Keratinocyte (primary cell): ENCODE measurements at regions not wholly inside any gene's neighbourhood (a gene's known extent, or its start where the extent isn't known, plus 50 kb on each side); places are given as distances from the start of the nearest gene placed in this dataset.
"Not testable (repeated sequence)": the region's sequence is repeated elsewhere in the genome, so short reads cannot be mapped to it uniquely, and the experiment has no call there.

ENCODE experiments used
- DNase-seq: peaks from one replicate; pipeline ENCODE4 v3.0.0-alpha.2; 2011; ENCODE audit warnings: low read depth, missing footprints, low spot score
- FAIRE-seq: peaks from 2 replicates; lab custom pipeline; 2011; peaks lifted over from hg19 to GRCh38; lab: Jason Lieb, UNC
- H2AFZ ChIP-seq: 2 replicates; pipeline ENCODE4 v1.6.0; 2012; ENCODE audit warnings: low read length, control low read depth, inconsistent platforms; ENCODE audit not compliant: control insufficient read depth
- H3K27ac ChIP-seq: 2 replicates; pipeline ENCODE4 v1.5.1; 2011; ENCODE audit warnings: low read length; ENCODE audit not compliant: control insufficient read depth, insufficient read depth
- H3K27me3 ChIP-seq: 3 replicates; pipeline ENCODE4 v1.6.0; 2011; ENCODE audit warnings: low read length; ENCODE audit not compliant: control insufficient read depth, insufficient read depth; ENCODE audit errors: extremely low read depth
- H3K36me3 ChIP-seq, 2 experiments: 2 replicates in 1 of 2; 3 replicates in 1 of 2; pipeline ENCODE4 v1.5.1; 2011; ENCODE audit warnings: low read length in 2 of 2, mild to moderate bottlenecking in 1 of 2; ENCODE audit not compliant: control insufficient read depth in 2 of 2, insufficient read depth in 2 of 2; ENCODE audit errors: extremely low read depth in 1 of 2
- H3K4me1 ChIP-seq: 3 replicates; pipeline ENCODE4 v1.5.1; 2011; ENCODE audit warnings: low read length; ENCODE audit not compliant: control insufficient read depth, insufficient read depth; ENCODE audit errors: extremely low read depth
- H3K4me2 ChIP-seq: 3 replicates; pipeline ENCODE4 v1.6.0; 2011; ENCODE audit warnings: low read depth, low read length; ENCODE audit not compliant: control insufficient read depth, insufficient read depth; ENCODE audit errors: extremely low read depth
- H3K4me3 ChIP-seq, 3 experiments: fragments of 200-600 bp in 1 of 3; sonication (generic) in 1 of 3; 2 replicates in 2 of 3; 3 replicates in 1 of 3; pipeline ENCODE4 v1.5.1; 2011 to 2016; ENCODE audit warnings: low read length in 3 of 3, mild to moderate bottlenecking in 3 of 3, control low read depth in 2 of 3, inconsistent platforms in 1 of 3, low read depth in 1 of 3, mixed read lengths in 1 of 3, mixed run types in 1 of 3, moderate library complexity in 1 of 3; ENCODE audit not compliant: control insufficient read depth in 2 of 3, insufficient read depth in 2 of 3; ENCODE audit errors: extremely low read depth in 1 of 3
- H3K79me2 ChIP-seq: 2 replicates; pipeline ENCODE4 v1.6.0; 2012; ENCODE audit warnings: low read length; ENCODE audit not compliant: control insufficient read depth, insufficient read depth
- H3K9ac ChIP-seq: 3 replicates; pipeline ENCODE4 v1.6.0; 2011; ENCODE audit warnings: low read length; ENCODE audit not compliant: control insufficient read depth, insufficient read depth; ENCODE audit errors: extremely low read depth
- H3K9me1 ChIP-seq: 3 replicates; pipeline ENCODE4 v1.6.0; 2011; ENCODE audit warnings: low read length; ENCODE audit not compliant: control insufficient read depth, insufficient read depth; ENCODE audit errors: extremely low read depth
- H3K9me3 ChIP-seq: 2 replicates; pipeline ENCODE4 v1.5.1; 2012; ENCODE audit warnings: low read depth, low read length; ENCODE audit not compliant: control insufficient read depth
- H4K20me1 ChIP-seq: 3 replicates; pipeline ENCODE4 v1.6.0; 2011; ENCODE audit warnings: low read length; ENCODE audit not compliant: control insufficient read depth, insufficient read depth; ENCODE audit errors: extremely low read depth
- dilution Hi-C: fragments of 300-500 bp; cut with MboI; formaldehyde crosslinking; loops from one replicate; pipeline ENCODE4 v1.7.0; 2020; ENCODE audit warnings: low sequenced_read_pairs; ENCODE audit not compliant: extremely low pct_ligation_motif_present

DNA sequence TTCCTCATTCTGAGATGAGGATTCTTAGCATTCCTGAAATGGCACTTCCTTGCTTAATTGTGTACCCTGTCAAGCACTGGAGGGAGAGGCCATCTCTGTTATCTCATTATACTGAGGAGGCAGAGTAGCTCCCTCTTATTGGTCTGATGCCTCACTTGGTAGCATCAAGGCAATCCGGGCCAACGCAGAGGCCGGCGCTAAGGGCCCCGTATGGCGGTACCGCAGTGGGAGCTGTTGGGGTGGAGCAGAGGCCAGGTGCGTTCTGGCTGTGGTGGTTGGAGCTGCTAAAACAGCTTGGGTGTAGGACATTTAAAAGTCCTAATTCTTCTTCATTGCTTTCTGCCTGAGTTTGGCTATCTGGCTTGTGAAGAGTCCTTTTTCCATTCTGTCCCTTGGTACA lies 333.7 kb upstream of the NPAP1 start:
- H4K20me1 ChIP-seq, DNase-seq, H3K9me1 ChIP-seq, H3K4me1 ChIP-seq, FAIRE-seq, H3K27ac ChIP-seq, H3K9me3 ChIP-seq, H3K36me3 ChIP-seq, H3K4me3 ChIP-seq, H2AFZ ChIP-seq, dilution Hi-C loops, H3K27me3 ChIP-seq, H3K9ac ChIP-seq, H3K79me2 ChIP-seq, H3K4me2 ChIP-seq: not testable (repeated sequence)

DNA sequence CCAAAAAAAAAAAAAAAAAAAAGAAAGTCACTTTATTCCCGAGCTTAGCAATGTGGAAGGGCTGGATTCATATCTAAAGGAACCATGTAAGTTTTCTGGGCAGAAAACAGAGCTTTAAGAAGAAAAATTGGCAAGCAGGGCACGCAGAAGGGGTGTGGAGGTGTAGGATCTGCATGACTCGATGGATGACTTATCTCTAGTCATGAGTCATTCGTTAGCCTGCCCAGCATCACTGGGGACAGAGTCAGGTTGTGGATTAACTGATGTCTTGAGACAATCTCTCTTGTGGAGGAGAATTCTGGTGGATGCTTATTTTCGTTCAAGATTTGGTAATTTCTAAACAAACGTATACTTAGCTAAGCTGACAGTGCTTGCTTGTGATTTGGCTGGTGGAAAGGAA lies 322.8 kb upstream of the NPAP1 start:
- H3K27ac ChIP-seq, dilution Hi-C loops, H3K27me3 ChIP-seq, H3K4me3 ChIP-seq, H3K9me3 ChIP-seq, H3K36me3 ChIP-seq, H3K9ac ChIP-seq, H2AFZ ChIP-seq, H3K4me1 ChIP-seq, H3K9me1 ChIP-seq, FAIRE-seq, DNase-seq, H4K20me1 ChIP-seq, H3K79me2 ChIP-seq, H3K4me2 ChIP-seq: not testable (repeated sequence)

DNA sequence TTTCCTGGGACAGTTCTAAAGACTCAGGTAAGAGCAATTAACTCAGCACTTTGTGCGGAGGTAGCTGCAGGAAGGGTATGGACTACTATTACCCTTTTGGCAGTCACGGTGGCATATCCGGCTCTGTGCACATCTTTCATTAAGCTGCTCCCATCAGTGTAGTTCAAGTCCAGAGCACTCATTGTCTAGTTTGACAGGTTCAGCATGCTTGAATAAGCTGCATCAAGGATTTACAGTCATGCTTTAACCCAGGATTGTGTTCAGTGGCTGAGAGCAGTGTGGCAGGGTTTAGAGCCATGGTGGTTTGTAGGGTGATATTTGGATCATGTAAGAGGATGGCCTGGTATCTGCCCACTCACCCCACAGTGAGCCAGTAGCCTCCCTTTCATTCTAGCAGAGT lies 294.5 kb upstream of the NPAP1 start:
- FAIRE-seq, H3K9ac ChIP-seq, H3K4me2 ChIP-seq, dilution Hi-C loops, H3K27me3 ChIP-seq, H2AFZ ChIP-seq, DNase-seq, H3K79me2 ChIP-seq, H3K9me1 ChIP-seq, H3K4me1 ChIP-seq, H4K20me1 ChIP-seq, H3K4me3 ChIP-seq, H3K9me3 ChIP-seq, H3K27ac ChIP-seq, H3K36me3 ChIP-seq: not testable (repeated sequence)

DNA sequence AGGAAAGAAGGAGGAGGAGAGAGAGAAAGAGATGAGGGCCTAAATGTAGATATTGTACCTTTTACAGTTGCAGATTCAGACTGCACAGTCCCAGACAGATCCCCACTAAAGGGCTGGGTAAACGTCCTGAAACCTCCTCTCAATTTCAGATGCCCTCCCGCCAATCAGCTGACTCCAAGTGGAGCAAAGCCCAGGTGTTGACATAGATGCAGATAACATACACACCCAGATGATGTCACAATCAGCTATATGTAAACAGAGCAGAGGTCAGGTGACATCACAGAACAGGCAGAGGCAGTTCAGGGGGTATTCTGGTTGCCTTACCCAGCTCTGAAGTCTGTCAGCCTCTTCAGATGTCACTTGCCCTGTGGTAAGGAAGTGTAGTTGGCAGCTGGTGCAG lies 290.3 kb upstream of the NPAP1 start:
- dilution Hi-C loops, H3K36me3 ChIP-seq, H3K9me1 ChIP-seq, H3K9ac ChIP-seq, H3K9me3 ChIP-seq, H4K20me1 ChIP-seq, H2AFZ ChIP-seq, H3K79me2 ChIP-seq, H3K4me2 ChIP-seq, H3K27me3 ChIP-seq, DNase-seq, H3K4me1 ChIP-seq, H3K4me3 ChIP-seq, H3K27ac ChIP-seq, FAIRE-seq: not testable (repeated sequence)
